Osteoblast (primary cell): ENCODE measurements at regions not wholly inside any gene's neighbourhood (a gene's known extent, or its start where the extent isn't known, plus 50 kb on each side); places are given as distances from the start of the nearest gene placed in this dataset.

Experiments used
- DNase-seq: peaks from one replicate; pipeline ENCODE4 v3.0.0; 2011; ENCODE audit warnings: low spot score, mixed read lengths; ENCODE audit not compliant: insufficient read length; ENCODE audit errors: missing footprints
- H2AFZ ChIP-seq: 2 replicates; pipeline ENCODE4 v1.6.0; 2011; ENCODE audit warnings: mild to moderate bottlenecking, low read length
- H3K27ac ChIP-seq: 2 replicates; pipeline ENCODE4 v1.5.1; 2011; ENCODE audit warnings: mild to moderate bottlenecking, low read depth, low read length, moderate library complexity
- H3K27me3 ChIP-seq: 2 replicates; pipeline ENCODE4 v1.6.0; 2012; ENCODE audit warnings: mild to moderate bottlenecking, control low read depth, inconsistent platforms, low read length, moderate library complexity; ENCODE audit not compliant: insufficient read depth
- H3K36me3 ChIP-seq: 2 replicates; pipeline ENCODE4 v1.5.1; 2011; ENCODE audit warnings: mild to moderate bottlenecking, low read length, control low read depth, moderate library complexity; ENCODE audit not compliant: insufficient read depth
- H3K4me1 ChIP-seq: 2 replicates; pipeline ENCODE4 v1.5.1; 2011; ENCODE audit warnings: mild to moderate bottlenecking, low read length, control low read depth, moderate library complexity; ENCODE audit not compliant: insufficient read depth
- H3K4me2 ChIP-seq: 2 replicates; pipeline ENCODE4 v1.6.0; 2011; ENCODE audit warnings: mild to moderate bottlenecking, low read length; ENCODE audit not compliant: insufficient read depth
- H3K4me3 ChIP-seq: fragments of 200-600 bp; sonication (generic); 3 replicates; pipeline ENCODE4 v1.5.1; 2012; ENCODE audit warnings: mild to moderate bottlenecking, low read length, inconsistent platforms; ENCODE audit not compliant: insufficient read depth
- H3K79me2 ChIP-seq: 2 replicates; pipeline ENCODE4 v1.6.0; 2012; ENCODE audit warnings: mild to moderate bottlenecking, low read length, control low read depth, inconsistent platforms; ENCODE audit not compliant: insufficient read depth
- H3K9me3 ChIP-seq: 2 replicates; pipeline ENCODE4 v1.5.1; 2011; ENCODE audit warnings: low read depth, low read length, control low read depth
- H4K20me1 ChIP-seq: 2 replicates; pipeline ENCODE4 v1.6.0; 2012; ENCODE audit warnings: mild to moderate bottlenecking, low read length, control low read depth; ENCODE audit not compliant: insufficient read depth
- CTCF ChIP-seq: IDR thresholded peaks from 2 replicates; pipeline ENCODE4 v1.5.1; 2011; ENCODE audit warnings: mild to moderate bottlenecking, low read depth, low read length, moderate library complexity; ENCODE audit errors: extremely low read depth

- Histone ChIP-seq H3K4me2 (peak overlapping the region; percentile 52), H3K27me3 (no peaks in the 10 kb centered on the region), H3K36me3 (no peaks in the 10 kb centered on the region), H3K4me1 (peaks cover 15% of the 10 kb centered on the region), H3K4me3 (no peak overlapping the region), H3K79me2 (no peaks in the 10 kb centered on the region), H3K9me3 (no peaks in the 10 kb centered on the region), H4K20me1 (no peaks in the 10 kb centered on the region), H2AFZ (no peak overlapping the region), H3K27ac (no peak overlapping the region)
- no peak for TF ChIP-seq CTCF
- peak; percentile 83 for DNase-seq
Observed at GRCh38 chr2:180907731-180908130, 72.7 kb upstream of the UBE2E3 start.

- no peaks in the 10 kb centered on the region for H3K9me3 ChIP-seq
- TF ChIP-seq CTCF: no peak
- H3K79me2 ChIP-seq: no peaks in the 10 kb centered on the region
- H3K4me1 ChIP-seq: peaks cover 10% of the 10 kb centered on the region
- H3K4me2 ChIP-seq: no peak overlapping the region
- H3K4me3 ChIP-seq: no peak overlapping the region
- no peaks in the 10 kb centered on the region for H3K27me3 ChIP-seq
- no peak for DNase-seq
- H4K20me1 ChIP-seq: no peaks in the 10 kb centered on the region
- no peak overlapping the region for H2AFZ ChIP-seq
- no peak overlapping the region for H3K27ac ChIP-seq
- H3K36me3 ChIP-seq: no peaks in the 10 kb centered on the region
Observed at GRCh38 chr2:180905461-180905860, 74.9 kb upstream of the UBE2E3 start.

DNA sequence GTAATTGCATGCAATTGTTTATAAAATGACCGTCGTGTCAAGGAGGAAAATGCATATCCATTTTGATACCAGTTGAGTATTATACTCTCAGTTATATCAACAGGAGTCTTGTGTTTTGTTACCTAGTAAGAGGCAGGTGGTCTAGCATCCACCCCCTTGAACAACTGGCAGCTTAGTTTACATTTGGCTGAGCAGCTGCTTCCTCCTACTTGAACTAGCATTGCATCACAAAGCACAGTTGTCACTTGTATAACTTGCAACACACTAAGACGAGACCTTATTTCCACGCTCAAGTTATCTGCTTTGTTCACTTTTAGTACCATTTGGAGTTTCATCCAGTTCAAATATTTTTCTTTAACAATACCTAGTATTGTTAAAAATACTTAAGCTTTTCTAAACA, 75.4 kb upstream of the UBE2E3 start:
- TF ChIP-seq CTCF: no peak
- DNase-seq: no peak
- no peaks in the 10 kb centered on the region for H3K9me3 ChIP-seq
- H3K4me3 ChIP-seq: no peak overlapping the region
- no peaks in the 10 kb centered on the region for H3K79me2 ChIP-seq
- no peak overlapping the region for H3K27ac ChIP-seq
- H3K4me1 ChIP-seq: peaks cover 10% of the 10 kb centered on the region
- no peaks in the 10 kb centered on the region for H4K20me1 ChIP-seq
- H3K27me3 ChIP-seq: no peaks in the 10 kb centered on the region
- no peaks in the 10 kb centered on the region for H3K36me3 ChIP-seq
- no peak overlapping the region for H3K4me2 ChIP-seq
- no peak overlapping the region for H2AFZ ChIP-seq

DNA sequence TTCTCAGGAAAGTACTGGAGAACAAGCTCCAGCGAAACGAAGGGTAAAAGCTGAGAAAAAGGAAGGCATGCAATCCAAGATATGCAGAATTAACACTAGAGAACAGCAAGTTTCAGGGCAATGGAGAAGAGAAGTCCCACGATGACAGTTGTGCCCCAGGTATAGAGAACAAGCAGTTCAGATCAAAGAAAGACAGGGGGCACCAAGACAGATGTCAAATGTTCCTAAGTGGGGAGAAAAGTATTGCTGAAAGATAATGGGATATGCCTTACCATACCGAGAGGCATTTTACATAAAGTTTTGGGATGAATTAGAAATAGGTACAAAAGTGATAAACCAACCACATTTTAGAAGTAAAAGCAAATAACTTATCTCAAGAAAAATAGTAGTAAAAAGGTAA, 79.1 kb upstream of the UBE2E3 start:
- no peaks in the 10 kb centered on the region for H3K79me2 ChIP-seq
- H3K9me3 ChIP-seq: no peaks in the 10 kb centered on the region
- H3K27me3 ChIP-seq: no peaks in the 10 kb centered on the region
- TF ChIP-seq CTCF: no peak
- H2AFZ ChIP-seq: no peak overlapping the region
- no peaks in the 10 kb centered on the region for H4K20me1 ChIP-seq
- DNase-seq: no peak
- no peak overlapping the region for H3K4me2 ChIP-seq
- H3K4me3 ChIP-seq: no peak overlapping the region
- no peaks in the 10 kb centered on the region for H3K4me1 ChIP-seq
- H3K36me3 ChIP-seq: no peaks in the 10 kb centered on the region
- H3K27ac ChIP-seq: no peak overlapping the region
